Omental fat pad (tissue), 3 donors: ENCODE measurements at regions not wholly inside any gene's neighbourhood (a gene's known extent, or its start where the extent isn't known, plus 50 kb on each side); places are given as distances from the start of the nearest gene placed in this dataset.

Experiments
- ATAC-seq: fragments of 150-250 bp; one replicate; pipeline ENCODE4 v1.9.1; 2016; ENCODE audit warnings: mild to moderate bottlenecking, moderate library complexity; ENCODE audit not compliant: low FRiP score
- DNase-seq: peaks from one replicate; pipeline ENCODE4 v3.0.0-alpha.2; 2019; ENCODE audit warnings: low spot score
- CTCF ChIP-seq, 3 donors: fragments of 450-650 bp; IDR thresholded peaks; one replicate each; pipeline ENCODE4 v1.5.1; 2016 to 2017; ENCODE audit warnings: antibody characterized with exemption in 3 of 3, mild to moderate bottlenecking in 3 of 3, moderate library complexity in 2 of 3

- no peak for TF ChIP-seq CTCF (IDR thresholded peaks at IDR 0.05)
- DNase-seq, result no peak
- no peak for ATAC-seq
Observed at GRCh38 chr13:76231522-76232167, 595.5 kb downstream of the LMO7 start.

GRCh38 chr13:76229281-76229680 lies 593.2 kb downstream of the LMO7 start:
- ATAC-seq (no peak), DNase-seq (no peak)
- no peak for TF ChIP-seq CTCF (IDR thresholded peaks at IDR 0.05)

- ATAC-seq (no peak), DNase-seq (no peak)
- TF ChIP-seq CTCF (IDR thresholded peaks at IDR 0.05), result no peak
Observed at GRCh38 chr13:76226941-76227340, 590.8 kb downstream of the LMO7 start.

- no peak for DNase-seq
- TF ChIP-seq CTCF (IDR thresholded peaks at IDR 0.05), result no peak
- no peak for ATAC-seq
Observed at GRCh38 chr13:76225815-76226489, 589.8 kb downstream of the LMO7 start.

GRCh38 chr13:76223999-76224398 lies 587.9 kb downstream of the LMO7 start:
- ATAC-seq, result no peak
- no peak for TF ChIP-seq CTCF (IDR thresholded peaks at IDR 0.05)

GRCh38 chr13:76223565-76223964 lies 587.4 kb downstream of the LMO7 start:
- no peak for DNase-seq
- no peak for TF ChIP-seq CTCF (IDR thresholded peaks at IDR 0.05)
- ATAC-seq, result no peak

More at GRCh38 chr13:76223999-76224398, 587.9 kb downstream of the LMO7 start:
- DNase-seq, result no peak

- DNase-seq (no peak), ATAC-seq (no peak)
- no peak for TF ChIP-seq CTCF (IDR thresholded peaks at IDR 0.05)
Observed at GRCh38 chr13:76222511-76222910, 586.4 kb downstream of the LMO7 start.
